MM.1S (cell line): ENCODE measurements at regions not wholly inside any gene's neighbourhood (a gene's known extent, or its start where the extent isn't known, plus 50 kb on each side); places are given as distances from the start of the nearest gene placed in this dataset.

Experiments
- DNase-seq: peaks from one replicate; pipeline ENCODE4 v3.0.0-alpha.2; 2015
- H2AFZ ChIP-seq: fragments of 300-600 bp; sonication (generic); 2 replicates; pipeline ENCODE4 v1.6.0; 2016; ENCODE audit warnings: antibody characterized with exemption, low read length
- H3F3A ChIP-seq: fragments of 300-600 bp; sonication (generic); 2 replicates; pipeline ENCODE4 v1.6.1; 2016; ENCODE audit warnings: mild to moderate bottlenecking, antibody characterized with exemption, low read length, moderate library complexity, mixed read lengths; ENCODE audit not compliant: insufficient read depth
- H3K27ac ChIP-seq: fragments of 300-600 bp; sonication (generic); 2 replicates; pipeline ENCODE4 v1.5.1; 2016; ENCODE audit warnings: mild to moderate bottlenecking, low read length
- H3K27me3 ChIP-seq: fragments of 300-600 bp; sonication (generic); replicated peaks from 2 replicates; pipeline ENCODE4 v1.6.0; 2016; ENCODE audit warnings: low read length; ENCODE audit not compliant: insufficient read depth
- H3K36me3 ChIP-seq: fragments of 300-600 bp; sonication (generic); replicated peaks from 2 replicates; pipeline ENCODE4 v1.6.1; 2016; ENCODE audit warnings: mild to moderate bottlenecking, low read length, mixed read lengths; ENCODE audit not compliant: insufficient read depth
- H3K4me1 ChIP-seq: fragments of 300-600 bp; sonication (generic); 2 replicates; pipeline ENCODE4 v1.6.1; 2016; ENCODE audit warnings: low read length, mixed read lengths
- H3K4me2 ChIP-seq: fragments of 300-600 bp; sonication (generic); 2 replicates; pipeline ENCODE4 v1.6.0; 2016; ENCODE audit warnings: low read depth, low read length
- H3K4me3 ChIP-seq: fragments of 300-600 bp; sonication (generic); 2 replicates; pipeline ENCODE4 v1.5.1; 2016; ENCODE audit warnings: low read length, mixed read lengths
- H3K79me2 ChIP-seq: fragments of 300-600 bp; sonication (generic); 2 replicates; pipeline ENCODE4 v1.6.1; 2016; ENCODE audit warnings: mixed run types, low read length, mixed read lengths
- H3K9ac ChIP-seq: fragments of 300-600 bp; sonication (generic); 2 replicates; pipeline ENCODE4 v1.6.1; 2016; ENCODE audit warnings: low read length, mixed read lengths
- H3K9me2 ChIP-seq: fragments of 300-600 bp; sonication (generic); replicated peaks from 2 replicates; pipeline ENCODE4 v1.6.1; 2016; ENCODE audit warnings: mild to moderate bottlenecking, low read length, mixed read lengths; ENCODE audit not compliant: insufficient read depth
- H3K9me3 ChIP-seq: fragments of 300-600 bp; sonication (generic); replicated peaks from 2 replicates; pipeline ENCODE4 v1.6.1; 2016; ENCODE audit warnings: mild to moderate bottlenecking, low read length, mixed read lengths; ENCODE audit not compliant: insufficient read depth
- H4K20me1 ChIP-seq: fragments of 300-600 bp; sonication (generic); 2 replicates; pipeline ENCODE4 v1.6.1; 2016; ENCODE audit warnings: mild to moderate bottlenecking, low read length, moderate library complexity, mixed read lengths; ENCODE audit not compliant: insufficient read depth
- EZH2 ChIP-seq: fragments of 300-600 bp; sonication (generic); optimal IDR thresholded peaks from 2 replicates; pipeline ENCODE3; 2017; ENCODE audit warnings: low read depth, mild to moderate bottlenecking, antibody characterized with exemption, low read length, mixed read lengths
- EZH2phosphoT487 ChIP-seq: fragments of 300-600 bp; sonication (generic); IDR thresholded peaks from 2 replicates; pipeline ENCODE4 v1.6.1; 2018; ENCODE audit warnings: antibody characterized with exemption, low read length
- TF ChIP-seq, protein P1 (sequence below): fragments of 300-600 bp; sonication (generic); IDR thresholded peaks from 2 replicates; pipeline ENCODE4 v1.5.1; 2016; ENCODE audit warnings: antibody characterized with exemption, low read length, mixed read lengths

DNA sequence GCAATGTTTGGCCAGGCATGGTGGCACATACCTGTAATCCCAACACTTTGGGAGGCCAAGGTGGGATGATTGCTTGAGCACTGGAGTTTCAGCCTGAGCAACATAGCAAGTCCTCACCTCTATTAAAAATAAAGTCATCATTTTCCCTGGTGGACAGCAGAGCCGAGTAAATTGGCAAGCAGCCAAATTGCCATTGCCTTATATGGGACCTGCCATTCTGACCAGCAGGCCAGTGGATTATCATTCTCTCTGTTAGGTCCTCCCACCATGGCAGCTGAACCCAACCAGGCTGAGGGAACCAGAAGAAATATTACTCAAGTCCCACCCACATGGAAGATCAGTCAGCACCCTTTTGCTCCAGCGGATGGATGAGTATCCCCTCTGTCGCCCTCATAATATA is 1829.9 kb downstream of the EFNA5 start:
- Histone ChIP-seq H3K27ac (no peak overlapping the region), H3K4me1 (no peaks in the 10 kb centered on the region), H3K9me3 (no peaks in the 10 kb centered on the region), H3K9ac (no peak overlapping the region), H4K20me1 (no peaks in the 10 kb centered on the region), H3K27me3 (no peaks in the 10 kb centered on the region), H3K36me3 (no peaks in the 10 kb centered on the region), H3K9me2 (no peaks in the 10 kb centered on the region), H2AFZ (no peak overlapping the region), H3K79me2 (no peaks in the 10 kb centered on the region), H3K4me2 (no peak overlapping the region), H3F3A (no peaks in the 10 kb centered on the region), H3K4me3 (no peak overlapping the region)
- no peak for DNase-seq
- TF ChIP-seq EZH2 (no peak), EZH2phosphoT487 (no peak)
- TF ChIP-seq, protein P1, sequence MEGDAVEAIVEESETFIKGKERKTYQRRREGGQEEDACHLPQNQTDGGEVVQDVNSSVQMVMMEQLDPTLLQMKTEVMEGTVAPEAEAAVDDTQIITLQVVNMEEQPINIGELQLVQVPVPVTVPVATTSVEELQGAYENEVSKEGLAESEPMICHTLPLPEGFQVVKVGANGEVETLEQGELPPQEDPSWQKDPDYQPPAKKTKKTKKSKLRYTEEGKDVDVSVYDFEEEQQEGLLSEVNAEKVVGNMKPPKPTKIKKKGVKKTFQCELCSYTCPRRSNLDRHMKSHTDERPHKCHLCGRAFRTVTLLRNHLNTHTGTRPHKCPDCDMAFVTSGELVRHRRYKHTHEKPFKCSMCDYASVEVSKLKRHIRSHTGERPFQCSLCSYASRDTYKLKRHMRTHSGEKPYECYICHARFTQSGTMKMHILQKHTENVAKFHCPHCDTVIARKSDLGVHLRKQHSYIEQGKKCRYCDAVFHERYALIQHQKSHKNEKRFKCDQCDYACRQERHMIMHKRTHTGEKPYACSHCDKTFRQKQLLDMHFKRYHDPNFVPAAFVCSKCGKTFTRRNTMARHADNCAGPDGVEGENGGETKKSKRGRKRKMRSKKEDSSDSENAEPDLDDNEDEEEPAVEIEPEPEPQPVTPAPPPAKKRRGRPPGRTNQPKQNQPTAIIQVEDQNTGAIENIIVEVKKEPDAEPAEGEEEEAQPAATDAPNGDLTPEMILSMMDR, result no peak

DNA sequence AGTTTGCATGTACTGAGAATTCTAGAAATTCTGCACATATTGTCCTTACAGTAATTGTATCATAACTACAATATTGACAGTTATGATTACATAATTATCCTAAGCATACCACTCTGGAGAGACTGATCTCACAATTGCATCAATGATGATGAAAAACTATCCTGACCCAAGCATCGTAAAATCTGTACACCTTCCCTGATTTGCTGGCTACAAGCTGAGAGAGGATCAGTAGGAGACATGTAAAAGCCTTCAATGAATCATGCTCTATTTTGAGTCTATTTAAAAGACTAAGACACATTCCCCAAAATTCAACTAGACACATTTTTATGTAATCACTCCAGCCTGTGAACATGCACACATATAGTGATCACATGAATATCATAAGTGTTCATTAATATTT is 1833.8 kb downstream of the EFNA5 start:
- no peak for DNase-seq
- Histone ChIP-seq H3K9me3 (no peaks in the 10 kb centered on the region), H3K9ac (no peak overlapping the region), H3K4me1 (no peaks in the 10 kb centered on the region), H3K4me2 (no peak overlapping the region), H3K36me3 (no peaks in the 10 kb centered on the region), H3K27ac (no peak overlapping the region), H2AFZ (no peak overlapping the region), H4K20me1 (no peaks in the 10 kb centered on the region), H3K27me3 (no peaks in the 10 kb centered on the region), H3K9me2 (no peaks in the 10 kb centered on the region), H3K4me3 (no peak overlapping the region), H3F3A (no peaks in the 10 kb centered on the region), H3K79me2 (no peaks in the 10 kb centered on the region)
- no peak for TF ChIP-seq EZH2phosphoT487
- TF ChIP-seq EZH2, result no peak
- TF ChIP-seq, protein P1, result no peak

DNA sequence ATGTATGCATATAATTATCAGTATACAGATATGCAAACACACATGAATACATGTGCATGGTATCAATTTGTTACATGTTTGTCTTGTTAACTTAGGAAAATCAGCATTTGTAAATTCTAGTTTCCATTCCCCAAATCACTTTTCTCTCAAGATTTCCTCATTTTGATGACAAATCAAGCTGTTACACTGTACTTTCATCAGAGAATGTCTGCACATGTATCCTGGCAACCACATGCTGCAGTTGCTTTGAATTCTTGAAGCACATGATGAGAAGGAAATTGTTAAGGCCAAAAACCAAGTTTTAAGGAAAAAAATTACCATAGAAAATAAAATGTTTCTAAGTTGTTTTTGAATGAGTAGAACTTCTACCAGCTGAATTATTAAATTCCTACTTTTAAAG is 1834.5 kb downstream of the EFNA5 start:
- H3K79me2 ChIP-seq, result no peaks in the 10 kb centered on the region
- no peak for DNase-seq
- H3K4me2 ChIP-seq, result no peak overlapping the region
- TF ChIP-seq EZH2phosphoT487 (no peak), EZH2 (no peak)
- TF ChIP-seq, protein P1, result no peak
- no peak overlapping the region for H2AFZ ChIP-seq
- no peaks in the 10 kb centered on the region for H3F3A ChIP-seq
- H3K27me3 ChIP-seq, result no peaks in the 10 kb centered on the region
- H3K9me3 ChIP-seq, result no peaks in the 10 kb centered on the region
- no peaks in the 10 kb centered on the region for H3K36me3 ChIP-seq
- H4K20me1 ChIP-seq, result no peaks in the 10 kb centered on the region
- no peaks in the 10 kb centered on the region for H3K4me1 ChIP-seq
- H3K9me2 ChIP-seq, result no peaks in the 10 kb centered on the region
- H3K9ac ChIP-seq, result no peak overlapping the region
- no peak overlapping the region for H3K27ac ChIP-seq
- no peak overlapping the region for H3K4me3 ChIP-seq
